ENCODE measurements at regions not wholly inside any gene's neighbourhood (a gene's known extent, or its start where the extent isn't known, plus 50 kb on each side); places are given as distances from the start of the nearest gene placed in this dataset.

- no peak overlapping the region for H3K4me3 ChIP-seq (ENCODE audit: control insufficient read depth, low read depth, low read length)
- TF ChIP-seq CTCF (IDR thresholded peaks at IDR 0.05; ENCODE audit: control insufficient read depth, insufficient read depth, low read depth, low read length, missing control alignments), result no peak
- no peak for DNase-seq (ENCODE audit: low read depth)
These were observed 488.0 kb upstream of the CTNND2 start for GRCh38 chr5:12392246-12392645.

GRCh38 chr5:12385095-12385494 is 480.8 kb upstream of the CTNND2 start:
- DNase-seq (ENCODE audit: low read depth), result no peak
- no peak overlapping the region for H3K4me3 ChIP-seq (ENCODE audit: control insufficient read depth, low read depth, low read length)
- TF ChIP-seq CTCF (IDR thresholded peaks at IDR 0.05; ENCODE audit: control insufficient read depth, insufficient read depth, low read depth, low read length, missing control alignments), result no peak

- TF ChIP-seq CTCF (IDR thresholded peaks at IDR 0.05; ENCODE audit: control insufficient read depth, insufficient read depth, low read depth, low read length, missing control alignments), result no peak
- no peak overlapping the region for H3K4me3 ChIP-seq (ENCODE audit: control insufficient read depth, low read depth, low read length)
- DNase-seq (ENCODE audit: low read depth), result no peak
These were observed 479.8 kb upstream of the CTNND2 start for GRCh38 chr5:12384005-12384404.

GRCh38 chr5:12367973-12368372 is 463.7 kb upstream of the CTNND2 start:
- DNase-seq (ENCODE audit: low read depth), result no peak
- no peak overlapping the region for H3K4me3 ChIP-seq (ENCODE audit: control insufficient read depth, low read depth, low read length)
- TF ChIP-seq CTCF (IDR thresholded peaks at IDR 0.05; ENCODE audit: control insufficient read depth, insufficient read depth, low read depth, low read length, missing control alignments), result no peak

- no peak for DNase-seq (ENCODE audit: low read depth)
- H3K4me3 ChIP-seq (ENCODE audit: control insufficient read depth, low read depth, low read length), result no peak overlapping the region
- no peak for TF ChIP-seq CTCF (IDR thresholded peaks at IDR 0.05; ENCODE audit: control insufficient read depth, insufficient read depth, low read depth, low read length, missing control alignments)
These were observed 456.0 kb upstream of the CTNND2 start for GRCh38 chr5:12360218-12360617.

- no peak for DNase-seq (ENCODE audit: low read depth)
- H3K4me3 ChIP-seq (ENCODE audit: control insufficient read depth, low read depth, low read length), result no peak overlapping the region
- no peak for TF ChIP-seq CTCF (IDR thresholded peaks at IDR 0.05; ENCODE audit: control insufficient read depth, insufficient read depth, low read depth, low read length, missing control alignments)
These were observed 454.3 kb upstream of the CTNND2 start for GRCh38 chr5:12358371-12359090.

Measured in AG09309 (cell line).